Breast epithelium (tissue), 4 donors: ENCODE measurements at regions not wholly inside any gene's neighbourhood (a gene's known extent, or its start where the extent isn't known, plus 50 kb on each side); places are given as distances from the start of the nearest gene placed in this dataset.

Source experiments
- DNase-seq, 2 donors: peaks; one replicate each; pipeline ENCODE4 v3.0.0-alpha.2; 2019; ENCODE audit warnings: low spot score in 2 of 2
- H3K27ac ChIP-seq, 2 donors: fragments of 200-600 bp; sonication (generic) in 1 of 2; one replicate each; pipeline ENCODE4 v1.5.1; 2016 to 2019; ENCODE audit warnings: mild to moderate bottlenecking in 1 of 2
- H3K27me3 ChIP-seq, 2 donors: fragments of 200-600 bp; sonication (generic) in 1 of 2; one replicate each; pipeline versions ENCODE4 v1.5.1 to v1.6.0; 2017 to 2019; ENCODE audit warnings: control low read depth in 1 of 2, mild to moderate bottlenecking in 1 of 2
- H3K36me3 ChIP-seq: fragments of 200-600 bp; one replicate; pipeline ENCODE4 v1.5.1; 2019
- H3K4me1 ChIP-seq, 2 donors: fragments of 200-600 bp; sonication (generic); one replicate each; pipeline ENCODE4 v1.5.1; 2016 to 2019; ENCODE audit warnings: control low read depth in 1 of 2
- H3K4me3 ChIP-seq, 3 donors: fragments of 200-600 bp; sonication (generic); 1 replicate in 2 of 3; 2 replicates in 1 of 3; pipeline ENCODE4 v1.5.1; 2016 to 2019; ENCODE audit warnings: mild to moderate bottlenecking in 3 of 3, moderate library complexity in 2 of 3
- H3K9me3 ChIP-seq, 2 donors: fragments of 200-600 bp; sonication (generic) in 1 of 2; one replicate each; pipeline ENCODE4 v1.5.1; 2016 to 2019; ENCODE audit warnings: control low read depth in 1 of 2
- CTCF ChIP-seq, 3 donors: fragments of 450-650 bp; IDR thresholded peaks; one replicate each; pipeline ENCODE4 v1.5.1; 2016 to 2017; ENCODE audit warnings: antibody characterized with exemption in 3 of 3, mild to moderate bottlenecking in 3 of 3, moderate library complexity in 3 of 3
- POLR2A ChIP-seq: fragments of 450-650 bp; IDR thresholded peaks from one replicate; pipeline ENCODE4 v1.6.1; 2016; ENCODE audit warnings: antibody characterized with exemption, mild to moderate bottlenecking, moderate library complexity
- POLR2AphosphoS5 ChIP-seq, 3 donors: sonication (generic); formaldehyde crosslinking; IDR thresholded peaks; one replicate each; pipeline ENCODE4 v1.6.1; 2017; ENCODE audit warnings: antibody characterized with exemption in 3 of 3
- intact Hi-C: fragments of 100-400 bp; cut with DNase I; formaldehyde crosslinking; loops from one replicate; pipeline ENCODE4 v1.15.1; 2023; ENCODE audit warnings: low total_unique reads

GRCh38 chr6:3560211-3560610 is 103.4 kb upstream of the SLC22A23 start:
- no peaks in the 10 kb centered on the region for H3K36me3 ChIP-seq
- intact Hi-C loops: no loop called here
- no peaks in the 10 kb centered on the region for H3K9me3 ChIP-seq
- no peak overlapping the region for H3K27ac ChIP-seq
- no peak for TF ChIP-seq CTCF (IDR thresholded peaks at IDR 0.05)
- no peak for TF ChIP-seq POLR2A
- TF ChIP-seq POLR2AphosphoS5 (IDR thresholded peaks at IDR 0.05): no peak
- H3K27me3 ChIP-seq: no peaks in the 10 kb centered on the region
- DNase-seq: no peak
- H3K4me3 ChIP-seq: no peak overlapping the region
- H3K4me1 ChIP-seq: no peaks in the 10 kb centered on the region

- Histone ChIP-seq H3K27me3 (no peaks in the 10 kb centered on the region), H3K4me3 (no peak overlapping the region), H3K27ac (no peak overlapping the region), H3K4me1 (no peaks in the 10 kb centered on the region), H3K9me3 (no peaks in the 10 kb centered on the region), H3K36me3 (no peaks in the 10 kb centered on the region)
- TF ChIP-seq CTCF (IDR thresholded peaks at IDR 0.05) (no peak), POLR2AphosphoS5 (IDR thresholded peaks at IDR 0.05) (no peak), POLR2A (no peak)
- no peak for DNase-seq
- intact Hi-C loops: no loop called here
Measured at GRCh38 chr6:3559561-3559960, 102.7 kb upstream of the SLC22A23 start.

- intact Hi-C loops: no loop called here
- H3K36me3 ChIP-seq: no peaks in the 10 kb centered on the region
- peaks cover 0 to 9% of the 10 kb centered on the region in 2 donors for H3K9me3 ChIP-seq
- DNase-seq: no peak
- TF ChIP-seq POLR2AphosphoS5 (IDR thresholded peaks at IDR 0.05) (no peak), POLR2A (no peak)
- no peak overlapping the region for H3K27ac ChIP-seq
- H3K4me3 ChIP-seq: no peak overlapping the region
- H3K4me1 ChIP-seq: no peaks in the 10 kb centered on the region
- no peaks in the 10 kb centered on the region for H3K27me3 ChIP-seq
Measured at GRCh38 chr6:3557336-3557735, 100.5 kb upstream of the SLC22A23 start.

- H3K36me3 ChIP-seq: no peaks in the 10 kb centered on the region
- H3K27ac ChIP-seq: no peak overlapping the region
- H3K4me3 ChIP-seq: no peak overlapping the region
- H3K9me3 ChIP-seq: peaks cover 0 to 9% of the 10 kb centered on the region in 2 donors
- no peaks in the 10 kb centered on the region for H3K27me3 ChIP-seq
- TF ChIP-seq POLR2AphosphoS5 (IDR thresholded peaks at IDR 0.05) (no peak), CTCF (IDR thresholded peaks at IDR 0.05) (no peak), POLR2A (no peak)
- DNase-seq: no peak
- no peaks in the 10 kb centered on the region for H3K4me1 ChIP-seq
- intact Hi-C loops: no loop called here
Measured at GRCh38 chr6:3553254-3553653, 96.4 kb upstream of the SLC22A23 start.

- intact Hi-C loops: no loop called here
- Histone ChIP-seq H3K4me3 (no peak overlapping the region), H3K4me1 (no peaks in the 10 kb centered on the region), H3K9me3 (peaks cover 0 to 9% of the 10 kb centered on the region in 2 donors), H3K27me3 (no peaks in the 10 kb centered on the region), H3K27ac (no peak overlapping the region), H3K36me3 (no peaks in the 10 kb centered on the region)
- DNase-seq: no peak
- TF ChIP-seq POLR2AphosphoS5 (IDR thresholded peaks at IDR 0.05) (no peak), CTCF (IDR thresholded peaks at IDR 0.05) (no peak), POLR2A (no peak)
Measured at GRCh38 chr6:3551716-3552511, 95.1 kb upstream of the SLC22A23 start.
